CD4-positive, alpha-beta T cell treated with Interferon gamma for 1 hour (primary cell): ENCODE measurements at regions not wholly inside any gene's neighbourhood (a gene's known extent, or its start where the extent isn't known, plus 50 kb on each side); places are given as distances from the start of the nearest gene placed in this dataset.

ENCODE experiments used
- DNase-seq: peaks from one replicate; pipeline ENCODE4 v3.0.0-alpha.2; 2020

- DNase-seq: no peak
These were observed 223.8 kb upstream of the BOD1L1 start for GRCh38 chr4:13851085-13851940.

GRCh38 chr4:13852411-13852810 is 224.9 kb upstream of the BOD1L1 start:
- DNase-seq: no peak

- DNase-seq: no peak
These were observed 228.9 kb upstream of the BOD1L1 start for GRCh38 chr4:13856387-13856786.

- no peak for DNase-seq
These were observed 229.9 kb upstream of the BOD1L1 start for GRCh38 chr4:13857397-13857796.

GRCh38 chr4:13857800-13858199 is 230.3 kb upstream of the BOD1L1 start:
- no peak for DNase-seq

GRCh38 chr4:13859423-13859822 is 231.9 kb upstream of the BOD1L1 start:
- DNase-seq: no peak

GRCh38 chr4:13860126-13860525 is 232.6 kb upstream of the BOD1L1 start:
- no peak for DNase-seq

GRCh38 chr4:13865871-13866669 is 238.5 kb upstream of the BOD1L1 start:
- no peak for DNase-seq

- DNase-seq: no peak
These were observed 239.4 kb upstream of the BOD1L1 start for GRCh38 chr4:13866881-13867280.

GRCh38 chr4:13872155-13872554 is 244.6 kb upstream of the BOD1L1 start:
- no peak for DNase-seq

GRCh38 chr4:13872955-13873354 is 245.4 kb upstream of the BOD1L1 start:
- no peak for DNase-seq

GRCh38 chr4:13875181-13875580 is 247.7 kb upstream of the BOD1L1 start:
- no peak for DNase-seq

- DNase-seq: no peak
These were observed 248.6 kb upstream of the BOD1L1 start for GRCh38 chr4:13876131-13876530.

GRCh38 chr4:13876940-13877339 is 249.4 kb upstream of the BOD1L1 start:
- DNase-seq: no peak

- DNase-seq: no peak
These were observed 250.1 kb upstream of the BOD1L1 start for GRCh38 chr4:13877626-13878025.

- DNase-seq: no peak
These were observed 254.4 kb upstream of the BOD1L1 start for GRCh38 chr4:13881892-13882291.

- no peak for DNase-seq
These were observed 259.5 kb upstream of the BOD1L1 start for GRCh38 chr4:13887010-13887409.

- no peak for DNase-seq
These were observed 260.6 kb upstream of the BOD1L1 start for GRCh38 chr4:13888112-13888511.

GRCh38 chr4:13891544-13891939 is 264.0 kb upstream of the BOD1L1 start:
- no peak for DNase-seq

- no peak for DNase-seq
These were observed 265.2 kb upstream of the BOD1L1 start for GRCh38 chr4:13892739-13893105.

GRCh38 chr4:13893211-13893610 is 265.7 kb upstream of the BOD1L1 start:
- DNase-seq: no peak

- DNase-seq: no peak
These were observed 266.5 kb upstream of the BOD1L1 start for GRCh38 chr4:13893987-13894386.

- no peak for DNase-seq
These were observed 273.3 kb upstream of the BOD1L1 start for GRCh38 chr4:13900780-13901179.

GRCh38 chr4:13902146-13902545 is 274.6 kb upstream of the BOD1L1 start:
- DNase-seq: no peak
